ENCODE measurements at regions not wholly inside any gene's neighbourhood (a gene's known extent, or its start where the extent isn't known, plus 50 kb on each side); places are given as distances from the start of the nearest gene placed in this dataset.

DNA sequence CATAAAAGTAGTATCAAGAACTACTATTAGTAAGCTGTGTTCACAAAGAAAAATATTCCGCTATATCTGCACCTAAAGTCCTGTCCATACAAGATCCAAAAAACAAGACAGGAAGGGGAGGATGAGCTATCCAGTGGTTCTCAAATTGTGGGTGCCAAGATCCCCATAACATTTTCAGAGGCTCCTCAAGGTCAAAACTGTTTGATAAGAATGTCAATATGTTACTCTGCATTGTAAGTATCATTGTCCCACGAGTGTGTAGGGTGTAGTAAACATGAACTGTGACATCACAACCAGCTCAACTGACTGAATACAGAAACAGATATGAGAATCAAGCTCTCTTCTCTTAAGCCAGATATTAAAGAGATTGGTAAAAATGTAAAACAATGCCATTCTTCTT is 81.9 kb upstream of the HIVEP1 start:
- TF ChIP-seq, protein P1, sequence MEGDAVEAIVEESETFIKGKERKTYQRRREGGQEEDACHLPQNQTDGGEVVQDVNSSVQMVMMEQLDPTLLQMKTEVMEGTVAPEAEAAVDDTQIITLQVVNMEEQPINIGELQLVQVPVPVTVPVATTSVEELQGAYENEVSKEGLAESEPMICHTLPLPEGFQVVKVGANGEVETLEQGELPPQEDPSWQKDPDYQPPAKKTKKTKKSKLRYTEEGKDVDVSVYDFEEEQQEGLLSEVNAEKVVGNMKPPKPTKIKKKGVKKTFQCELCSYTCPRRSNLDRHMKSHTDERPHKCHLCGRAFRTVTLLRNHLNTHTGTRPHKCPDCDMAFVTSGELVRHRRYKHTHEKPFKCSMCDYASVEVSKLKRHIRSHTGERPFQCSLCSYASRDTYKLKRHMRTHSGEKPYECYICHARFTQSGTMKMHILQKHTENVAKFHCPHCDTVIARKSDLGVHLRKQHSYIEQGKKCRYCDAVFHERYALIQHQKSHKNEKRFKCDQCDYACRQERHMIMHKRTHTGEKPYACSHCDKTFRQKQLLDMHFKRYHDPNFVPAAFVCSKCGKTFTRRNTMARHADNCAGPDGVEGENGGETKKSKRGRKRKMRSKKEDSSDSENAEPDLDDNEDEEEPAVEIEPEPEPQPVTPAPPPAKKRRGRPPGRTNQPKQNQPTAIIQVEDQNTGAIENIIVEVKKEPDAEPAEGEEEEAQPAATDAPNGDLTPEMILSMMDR (IDR thresholded peaks at IDR 0.05) = no peak
- TF ChIP-seq POLR2A (IDR thresholded peaks at IDR 0.05) = no peak

Measured in esophagus squamous epithelium (tissue), 4 donors.